Peyer's patch (tissue), 4 donors: ENCODE measurements at regions not wholly inside any gene's neighbourhood (a gene's known extent, or its start where the extent isn't known, plus 50 kb on each side); places are given as distances from the start of the nearest gene placed in this dataset.

ENCODE experiments used
- POLR2A ChIP-seq, 2 donors: fragments of 450-650 bp; IDR thresholded peaks; one replicate each; pipeline ENCODE4 v1.5.1; 2017; ENCODE audit warnings: antibody characterized with exemption in 2 of 2, mild to moderate bottlenecking in 2 of 2, moderate library complexity in 2 of 2
- TF ChIP-seq, protein P1 (sequence below), 6 experiments: fragments of 450-650 bp in 4 of 6; fragments of 200-600 bp in 2 of 6; sonication (generic) in 1 of 6; IDR thresholded peaks; one replicate each; pipeline ENCODE4 v1.5.1; 2017 to 2019; ENCODE audit warnings: antibody characterized with exemption in 6 of 6, mild to moderate bottlenecking in 3 of 6, moderate library complexity in 1 of 6

- TF ChIP-seq, protein P1, sequence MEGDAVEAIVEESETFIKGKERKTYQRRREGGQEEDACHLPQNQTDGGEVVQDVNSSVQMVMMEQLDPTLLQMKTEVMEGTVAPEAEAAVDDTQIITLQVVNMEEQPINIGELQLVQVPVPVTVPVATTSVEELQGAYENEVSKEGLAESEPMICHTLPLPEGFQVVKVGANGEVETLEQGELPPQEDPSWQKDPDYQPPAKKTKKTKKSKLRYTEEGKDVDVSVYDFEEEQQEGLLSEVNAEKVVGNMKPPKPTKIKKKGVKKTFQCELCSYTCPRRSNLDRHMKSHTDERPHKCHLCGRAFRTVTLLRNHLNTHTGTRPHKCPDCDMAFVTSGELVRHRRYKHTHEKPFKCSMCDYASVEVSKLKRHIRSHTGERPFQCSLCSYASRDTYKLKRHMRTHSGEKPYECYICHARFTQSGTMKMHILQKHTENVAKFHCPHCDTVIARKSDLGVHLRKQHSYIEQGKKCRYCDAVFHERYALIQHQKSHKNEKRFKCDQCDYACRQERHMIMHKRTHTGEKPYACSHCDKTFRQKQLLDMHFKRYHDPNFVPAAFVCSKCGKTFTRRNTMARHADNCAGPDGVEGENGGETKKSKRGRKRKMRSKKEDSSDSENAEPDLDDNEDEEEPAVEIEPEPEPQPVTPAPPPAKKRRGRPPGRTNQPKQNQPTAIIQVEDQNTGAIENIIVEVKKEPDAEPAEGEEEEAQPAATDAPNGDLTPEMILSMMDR (IDR thresholded peaks at IDR 0.05), result no peak
- TF ChIP-seq POLR2A (IDR thresholded peaks at IDR 0.05), result no peak
Measured at GRCh38 chr5:7320701-7321301, 75.1 kb upstream of the ADCY2 start.
